IPS-NIHi7 (cell line): ENCODE measurements at regions not wholly inside any gene's neighbourhood (a gene's known extent, or its start where the extent isn't known, plus 50 kb on each side); places are given as distances from the start of the nearest gene placed in this dataset.

Source experiments
- DNase-seq: peaks from one replicate; pipeline ENCODE4 v3.0.0; 2012; ENCODE audit warnings: mixed read lengths; ENCODE audit errors: extremely low spot score

DNA sequence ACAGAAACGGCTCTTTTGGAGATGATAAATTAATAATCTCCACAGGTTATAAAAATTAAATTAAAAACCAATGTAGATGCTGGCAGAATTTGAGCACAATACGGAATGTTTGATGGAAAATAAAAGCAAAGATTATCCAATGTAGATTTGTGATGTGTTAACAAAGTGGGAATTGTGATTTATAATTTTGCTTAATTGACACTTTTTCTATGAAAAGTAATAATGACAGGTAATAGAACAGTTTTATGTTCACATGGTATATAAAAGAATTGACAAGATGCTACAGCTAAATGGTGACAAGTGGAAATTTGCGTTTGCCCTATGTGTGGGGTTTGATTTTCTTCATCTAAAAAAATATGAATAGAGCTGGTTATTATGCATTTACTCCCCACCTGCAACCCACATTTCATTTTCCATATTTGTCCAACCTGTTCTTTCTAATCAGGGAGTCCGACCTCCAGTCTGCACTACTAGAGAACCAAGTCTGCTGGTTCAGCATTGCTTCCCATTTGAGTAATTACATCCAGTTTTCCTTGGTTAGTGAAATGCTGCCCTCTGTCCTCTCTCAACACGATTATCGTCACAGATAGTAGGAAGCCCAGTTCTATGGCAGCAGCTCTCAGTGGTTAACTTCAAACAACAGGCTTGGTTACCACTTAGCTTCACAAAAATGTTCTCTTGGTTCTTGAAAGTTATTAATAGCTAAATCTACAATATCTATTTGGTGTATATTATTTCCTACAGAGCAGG is 61.4 kb upstream of the SLITRK1 start:
- DNase-seq: peak; percentile 30

DNA sequence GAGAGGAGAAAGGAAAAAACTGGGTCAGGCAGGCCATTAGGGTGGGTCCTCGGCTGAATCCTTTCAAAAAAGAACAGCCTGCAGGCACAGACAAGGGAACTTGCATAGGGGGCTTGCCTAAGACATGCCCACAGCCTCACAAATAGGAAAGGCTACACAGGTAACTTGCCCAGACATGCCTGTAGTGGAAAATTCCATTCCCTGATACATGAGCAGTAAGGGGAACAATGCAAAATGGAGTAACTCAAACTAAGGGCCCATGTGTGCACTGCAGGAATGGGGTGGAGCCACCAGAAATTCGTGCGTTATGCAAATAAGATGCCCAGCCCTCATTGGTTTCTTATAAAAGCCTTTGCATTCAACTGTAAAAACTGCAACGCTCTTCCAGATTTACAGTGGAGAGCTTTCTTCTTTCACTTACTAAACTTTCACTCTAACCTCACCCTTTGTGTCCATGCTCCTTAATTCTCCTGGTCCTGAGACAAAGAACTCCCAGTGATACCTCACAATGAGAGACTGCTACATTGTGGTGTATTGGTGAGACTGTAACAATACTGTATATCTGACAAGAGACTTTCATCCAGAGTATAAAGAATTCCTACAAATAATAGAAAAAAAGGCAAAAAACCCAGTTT is 59.5 kb upstream of the SLITRK1 start:
- no peak for DNase-seq

DNA sequence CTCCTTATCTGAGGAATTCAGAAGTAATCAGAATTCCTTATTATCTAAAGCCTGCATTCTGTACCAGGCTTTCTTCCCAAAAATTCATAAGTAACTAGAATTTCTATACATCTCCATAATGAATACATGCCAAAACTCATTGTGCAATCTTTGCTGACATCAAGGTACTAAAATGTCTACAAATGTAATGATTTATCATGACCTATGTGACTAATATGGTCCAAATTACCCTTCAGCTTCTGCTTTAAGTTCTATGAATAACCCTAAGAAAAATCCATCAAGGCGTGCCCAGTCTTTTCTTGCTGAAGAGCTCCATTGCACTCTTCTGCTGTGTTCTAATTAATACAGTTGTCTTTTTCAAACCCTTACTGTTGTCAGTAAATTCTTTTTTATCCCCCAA is 58.5 kb upstream of the SLITRK1 start:
- no peak for DNase-seq

DNA sequence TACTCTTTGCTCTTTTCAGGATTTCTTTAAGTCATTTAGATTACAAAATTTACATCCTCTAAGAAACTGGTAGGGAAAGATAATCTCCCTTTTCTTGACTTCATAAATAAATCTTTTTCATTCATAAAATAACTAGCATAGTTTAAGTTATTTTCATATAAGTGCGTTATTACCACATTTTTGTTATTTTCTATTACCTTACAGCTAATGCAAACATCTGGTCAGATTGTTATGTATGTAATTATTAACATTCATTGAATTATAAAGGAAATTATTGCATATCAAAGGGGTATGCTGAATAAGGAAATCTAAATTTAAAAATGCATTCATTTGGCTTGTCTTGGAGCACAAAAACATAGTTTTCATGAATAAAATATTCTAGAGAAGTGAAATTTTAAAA is 55.3 kb upstream of the SLITRK1 start:
- no peak for DNase-seq

DNA sequence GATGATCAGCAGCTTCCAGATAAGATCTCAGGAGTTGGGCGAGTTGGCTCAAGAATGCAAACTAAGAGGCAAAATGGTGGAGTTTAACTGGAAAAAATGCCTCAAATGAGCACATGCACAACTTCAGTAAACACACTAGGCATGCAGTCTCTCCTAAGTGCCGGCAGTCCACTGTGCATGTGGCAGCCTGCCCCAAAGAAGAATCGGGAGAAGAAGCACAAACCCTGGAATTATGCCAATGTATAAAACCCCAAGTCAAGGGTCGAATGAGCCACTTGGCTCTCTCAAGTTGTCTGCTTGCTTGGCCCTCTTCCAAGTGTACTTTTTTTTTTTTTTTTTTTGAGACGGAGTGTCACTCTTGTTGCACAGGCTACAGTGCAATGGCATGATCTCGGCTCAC is 53.3 kb upstream of the SLITRK1 start:
- DNase-seq: no peak
